ENCODE measurements at regions not wholly inside any gene's neighbourhood (a gene's known extent, or its start where the extent isn't known, plus 50 kb on each side); places are given as distances from the start of the nearest gene placed in this dataset.
"Not testable (repeated sequence)": the region's sequence is repeated elsewhere in the genome, so short reads cannot be mapped to it uniquely, and the experiment has no call there.

DNA sequence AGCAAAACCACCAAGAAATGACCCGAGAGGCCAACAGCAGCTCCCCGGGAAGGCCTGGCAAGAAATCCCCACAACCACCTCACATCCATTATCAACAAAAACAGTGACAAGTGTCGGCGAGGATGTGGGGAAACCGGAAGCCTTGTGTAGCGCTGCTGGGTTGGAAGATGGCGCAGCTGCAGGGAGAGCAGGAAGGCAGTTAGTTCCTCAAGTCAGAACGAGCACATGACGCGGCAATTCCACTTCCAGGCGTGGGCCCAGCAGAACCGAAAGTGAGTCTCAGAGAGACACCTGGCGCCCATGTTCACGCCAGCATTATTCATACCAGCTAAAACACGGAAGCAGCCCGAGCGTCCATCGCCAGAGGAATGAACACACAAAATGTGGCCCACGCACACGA lies 5413.7 kb upstream of the TPTE start:
- H3K4me3 ChIP-seq (ENCODE audit: low read length in 2 of 2); H3K9ac ChIP-seq (ENCODE audit: low read length in 2 of 2); H3K27me3 ChIP-seq (ENCODE audit: control insufficient read depth in 1 of 2, insufficient read depth in 2 of 2, low read length in 2 of 2); H3K36me3 ChIP-seq (ENCODE audit: control insufficient read depth in 2 of 2, insufficient read depth in 2 of 2, low read length in 2 of 2); H3K9me3 ChIP-seq (ENCODE audit: control insufficient read depth in 2 of 2, low read length in 2 of 2); H3K4me1 ChIP-seq (ENCODE audit: control insufficient read depth, insufficient read depth, low read length); H3K27ac ChIP-seq (ENCODE audit: low read length): not testable (repeated sequence)

DNA sequence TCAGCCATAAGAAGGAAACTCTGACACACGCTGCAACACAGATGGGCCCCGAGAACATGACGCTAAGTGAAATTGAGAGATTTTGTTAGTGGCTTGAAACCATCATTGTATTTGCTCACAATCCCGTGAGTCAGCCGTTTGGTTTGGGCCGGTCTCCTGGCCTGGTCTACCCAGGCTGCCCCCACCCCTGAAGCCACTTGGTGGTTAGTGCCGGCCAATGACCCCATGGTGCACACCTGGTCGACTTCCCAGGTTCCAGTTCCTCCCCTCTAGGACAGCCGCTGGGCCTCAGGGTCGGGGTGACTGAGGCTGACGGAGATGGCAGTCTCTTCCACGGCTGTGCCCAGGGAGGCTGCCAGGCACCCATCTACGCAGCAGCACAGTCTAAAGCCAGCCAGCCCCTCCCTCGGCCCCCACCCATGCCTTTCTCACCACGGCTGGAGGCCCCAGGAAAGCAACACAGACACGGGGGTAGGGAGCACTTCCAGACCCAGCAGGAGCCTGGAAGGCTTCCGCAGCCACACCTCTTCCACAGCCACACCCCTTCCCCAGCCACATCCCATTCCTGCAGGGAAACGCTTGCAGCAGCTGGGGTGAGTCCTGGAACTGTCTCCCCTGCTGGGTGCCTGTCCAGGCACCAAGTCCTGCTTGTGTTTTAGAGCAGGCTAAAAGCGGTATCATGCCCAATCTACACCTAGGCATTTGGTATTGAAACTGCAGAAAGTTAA lies 5413.2 kb upstream of the TPTE start:
- not testable (repeated sequence) for H3K4me1 ChIP-seq (ENCODE audit: control insufficient read depth, insufficient read depth, low read length); H3K9me3 ChIP-seq (ENCODE audit: control insufficient read depth in 2 of 2, low read length in 2 of 2); H3K27me3 ChIP-seq (ENCODE audit: control insufficient read depth in 1 of 2, insufficient read depth in 2 of 2, low read length in 2 of 2); H3K9ac ChIP-seq (ENCODE audit: low read length in 2 of 2); H3K27ac ChIP-seq (ENCODE audit: low read length); H3K36me3 ChIP-seq (ENCODE audit: control insufficient read depth in 2 of 2, insufficient read depth in 2 of 2, low read length in 2 of 2); H3K4me3 ChIP-seq (ENCODE audit: low read length in 2 of 2)

- not testable (repeated sequence) for H3K4me3 ChIP-seq (ENCODE audit: low read length in 2 of 2); H3K27ac ChIP-seq (ENCODE audit: low read length); H3K9me3 ChIP-seq (ENCODE audit: control insufficient read depth in 2 of 2, low read length in 2 of 2); H3K36me3 ChIP-seq (ENCODE audit: control insufficient read depth in 2 of 2, insufficient read depth in 2 of 2, low read length in 2 of 2); H3K9ac ChIP-seq (ENCODE audit: low read length in 2 of 2); H3K4me1 ChIP-seq (ENCODE audit: control insufficient read depth, insufficient read depth, low read length); H3K27me3 ChIP-seq (ENCODE audit: control insufficient read depth in 1 of 2, insufficient read depth in 2 of 2, low read length in 2 of 2)
Measured at GRCh38 chr21:5111197-5111596, 5410.2 kb upstream of the TPTE start.

- H3K9ac ChIP-seq (ENCODE audit: low read length in 2 of 2); H3K4me3 ChIP-seq (ENCODE audit: low read length in 2 of 2); H3K9me3 ChIP-seq (ENCODE audit: control insufficient read depth in 2 of 2, low read length in 2 of 2); H3K27me3 ChIP-seq (ENCODE audit: control insufficient read depth in 1 of 2, insufficient read depth in 2 of 2, low read length in 2 of 2); H3K4me1 ChIP-seq (ENCODE audit: control insufficient read depth, insufficient read depth, low read length); H3K36me3 ChIP-seq (ENCODE audit: control insufficient read depth in 2 of 2, insufficient read depth in 2 of 2, low read length in 2 of 2); H3K27ac ChIP-seq (ENCODE audit: low read length): not testable (repeated sequence)
Measured at GRCh38 chr21:5113092-5113491, 5408.3 kb upstream of the TPTE start.

DNA sequence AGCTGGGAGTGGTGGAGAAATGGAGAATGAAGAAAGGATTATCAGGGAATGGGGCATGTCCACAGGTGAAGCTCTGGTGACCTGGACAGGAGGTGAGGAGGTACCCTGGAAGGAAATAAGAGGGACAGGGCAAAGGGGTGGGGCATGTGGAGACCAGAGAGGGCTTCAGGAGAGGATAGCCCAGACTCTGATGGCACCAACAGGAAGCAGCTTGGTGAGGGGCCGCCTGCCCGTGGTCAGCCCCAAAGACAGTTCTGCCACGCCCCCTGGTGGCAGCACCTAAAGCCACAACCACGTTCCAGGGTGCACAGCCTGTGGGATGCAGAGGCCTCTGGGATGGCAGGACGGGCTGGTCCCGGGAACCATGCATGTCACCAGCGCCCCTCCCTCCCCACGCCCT lies 5406.9 kb upstream of the TPTE start:
- not testable (repeated sequence) for H3K36me3 ChIP-seq (ENCODE audit: control insufficient read depth in 2 of 2, insufficient read depth in 2 of 2, low read length in 2 of 2); H3K27me3 ChIP-seq (ENCODE audit: control insufficient read depth in 1 of 2, insufficient read depth in 2 of 2, low read length in 2 of 2); H3K27ac ChIP-seq (ENCODE audit: low read length); H3K9me3 ChIP-seq (ENCODE audit: control insufficient read depth in 2 of 2, low read length in 2 of 2); H3K9ac ChIP-seq (ENCODE audit: low read length in 2 of 2); H3K4me3 ChIP-seq (ENCODE audit: low read length in 2 of 2); H3K4me1 ChIP-seq (ENCODE audit: control insufficient read depth, insufficient read depth, low read length)

DNA sequence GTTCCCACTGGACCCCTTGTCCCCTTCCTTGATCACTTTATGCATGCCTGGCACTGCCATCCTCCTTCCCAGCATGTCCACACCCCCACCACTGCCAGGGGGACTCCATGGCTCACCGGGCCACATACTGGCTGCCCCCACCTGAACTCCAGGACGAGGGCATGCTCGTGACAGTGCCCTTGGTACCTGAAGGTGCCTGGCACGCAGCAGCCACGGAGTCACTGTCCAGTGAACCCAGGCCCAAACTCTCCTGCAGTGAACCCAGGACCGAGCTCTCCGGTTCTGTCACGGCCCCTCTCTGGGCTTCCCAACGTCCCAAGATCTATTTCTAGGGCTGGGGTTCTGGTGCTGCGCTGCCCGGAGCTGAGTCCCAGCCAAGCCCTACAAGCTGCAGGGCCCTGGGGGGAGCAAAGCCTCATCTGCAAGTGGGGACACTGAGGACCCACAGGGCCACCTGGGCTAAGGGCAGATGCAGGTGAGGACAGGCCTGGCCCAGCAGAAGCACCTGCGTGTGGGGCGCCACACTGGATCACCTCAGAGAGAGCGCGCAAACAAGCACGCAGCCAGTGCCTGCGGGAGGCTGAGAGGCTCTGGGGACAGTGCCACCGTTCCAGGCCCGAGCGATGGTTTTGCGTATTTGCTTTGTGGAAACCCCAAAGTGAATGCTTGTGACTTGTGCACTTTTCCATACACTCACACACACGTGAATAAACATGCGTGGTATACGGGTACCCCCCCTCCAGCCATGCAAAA lies 5406.3 kb upstream of the TPTE start:
- not testable (repeated sequence) for H3K36me3 ChIP-seq (ENCODE audit: control insufficient read depth in 2 of 2, insufficient read depth in 2 of 2, low read length in 2 of 2); H3K27ac ChIP-seq (ENCODE audit: low read length)

GRCh38 chr21:5115646-5116343 lies 5405.6 kb upstream of the TPTE start:
- H3K9ac ChIP-seq (ENCODE audit: low read length in 2 of 2); H3K4me1 ChIP-seq (ENCODE audit: control insufficient read depth, insufficient read depth, low read length); H3K27me3 ChIP-seq (ENCODE audit: control insufficient read depth in 1 of 2, insufficient read depth in 2 of 2, low read length in 2 of 2); H3K36me3 ChIP-seq (ENCODE audit: control insufficient read depth in 2 of 2, insufficient read depth in 2 of 2, low read length in 2 of 2); H3K27ac ChIP-seq (ENCODE audit: low read length); H3K4me3 ChIP-seq (ENCODE audit: low read length in 2 of 2); H3K9me3 ChIP-seq (ENCODE audit: control insufficient read depth in 2 of 2, low read length in 2 of 2): not testable (repeated sequence)

More for the DNA sequence above, 5406.3 kb upstream of the TPTE start:
- not testable (repeated sequence) for H3K27me3 ChIP-seq (ENCODE audit: control insufficient read depth in 1 of 2, insufficient read depth in 2 of 2, low read length in 2 of 2); H3K9me3 ChIP-seq (ENCODE audit: control insufficient read depth in 2 of 2, low read length in 2 of 2); H3K4me1 ChIP-seq (ENCODE audit: control insufficient read depth, insufficient read depth, low read length); H3K4me3 ChIP-seq (ENCODE audit: low read length in 2 of 2); H3K9ac ChIP-seq (ENCODE audit: low read length in 2 of 2)

GRCh38 chr21:5116344-5117123 lies 5404.8 kb upstream of the TPTE start:
- H3K36me3 ChIP-seq (ENCODE audit: control insufficient read depth in 2 of 2, insufficient read depth in 2 of 2, low read length in 2 of 2); H3K27me3 ChIP-seq (ENCODE audit: control insufficient read depth in 1 of 2, insufficient read depth in 2 of 2, low read length in 2 of 2); H3K27ac ChIP-seq (ENCODE audit: low read length); H3K9ac ChIP-seq (ENCODE audit: low read length in 2 of 2); H3K4me1 ChIP-seq (ENCODE audit: control insufficient read depth, insufficient read depth, low read length); H3K9me3 ChIP-seq (ENCODE audit: control insufficient read depth in 2 of 2, low read length in 2 of 2); H3K4me3 ChIP-seq (ENCODE audit: low read length in 2 of 2): not testable (repeated sequence)

DNA sequence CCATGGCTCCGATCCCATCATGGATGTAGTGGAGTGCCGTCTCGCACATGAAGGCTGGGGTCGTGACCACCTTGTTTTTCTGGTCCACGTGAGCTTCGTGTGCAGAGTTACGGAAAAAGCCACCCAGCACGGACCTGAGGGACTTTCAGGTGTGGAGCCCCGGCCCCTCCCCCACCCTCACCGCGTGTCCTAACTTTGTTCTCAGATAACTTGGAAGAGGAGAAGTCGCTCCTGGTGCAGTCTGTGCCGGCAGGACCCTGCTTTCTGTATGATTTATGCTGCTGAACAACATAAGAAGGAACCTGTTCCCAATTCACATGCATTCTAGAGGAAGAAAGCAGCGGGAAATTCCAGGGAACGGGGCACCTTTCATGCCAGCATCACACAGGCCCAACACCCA lies 5404.2 kb upstream of the TPTE start:
- not testable (repeated sequence) for H3K9ac ChIP-seq (ENCODE audit: low read length in 2 of 2); H3K27me3 ChIP-seq (ENCODE audit: control insufficient read depth in 1 of 2, insufficient read depth in 2 of 2, low read length in 2 of 2); H3K27ac ChIP-seq (ENCODE audit: low read length); H3K4me3 ChIP-seq (ENCODE audit: low read length in 2 of 2); H3K36me3 ChIP-seq (ENCODE audit: control insufficient read depth in 2 of 2, insufficient read depth in 2 of 2, low read length in 2 of 2); H3K9me3 ChIP-seq (ENCODE audit: control insufficient read depth in 2 of 2, low read length in 2 of 2); H3K4me1 ChIP-seq (ENCODE audit: control insufficient read depth, insufficient read depth, low read length)

GRCh38 chr21:5117666-5118295 lies 5403.6 kb upstream of the TPTE start:
- not testable (repeated sequence) for H3K36me3 ChIP-seq (ENCODE audit: control insufficient read depth in 2 of 2, insufficient read depth in 2 of 2, low read length in 2 of 2); H3K4me1 ChIP-seq (ENCODE audit: control insufficient read depth, insufficient read depth, low read length); H3K4me3 ChIP-seq (ENCODE audit: low read length in 2 of 2); H3K9me3 ChIP-seq (ENCODE audit: control insufficient read depth in 2 of 2, low read length in 2 of 2); H3K27ac ChIP-seq (ENCODE audit: low read length); H3K27me3 ChIP-seq (ENCODE audit: control insufficient read depth in 1 of 2, insufficient read depth in 2 of 2, low read length in 2 of 2); H3K9ac ChIP-seq (ENCODE audit: low read length in 2 of 2)

Data from stomach smooth muscle (tissue), 2 donors.